AG09319 (cell line): ENCODE measurements at regions not wholly inside any gene's neighbourhood (a gene's known extent, or its start where the extent isn't known, plus 50 kb on each side); places are given as distances from the start of the nearest gene placed in this dataset.

Experiments
- DNase-seq: peaks from one replicate; pipeline ENCODE4 v3.0.0-alpha.2; 2010; ENCODE audit warnings: low read depth; ENCODE audit errors: extremely low read depth
- TF ChIP-seq, protein P1 (sequence below): IDR thresholded peaks from 2 replicates; pipeline ENCODE4 v1.5.1; 2011; ENCODE audit warnings: low read depth, mild to moderate bottlenecking, inconsistent platforms, low read length, moderate library complexity

DNA sequence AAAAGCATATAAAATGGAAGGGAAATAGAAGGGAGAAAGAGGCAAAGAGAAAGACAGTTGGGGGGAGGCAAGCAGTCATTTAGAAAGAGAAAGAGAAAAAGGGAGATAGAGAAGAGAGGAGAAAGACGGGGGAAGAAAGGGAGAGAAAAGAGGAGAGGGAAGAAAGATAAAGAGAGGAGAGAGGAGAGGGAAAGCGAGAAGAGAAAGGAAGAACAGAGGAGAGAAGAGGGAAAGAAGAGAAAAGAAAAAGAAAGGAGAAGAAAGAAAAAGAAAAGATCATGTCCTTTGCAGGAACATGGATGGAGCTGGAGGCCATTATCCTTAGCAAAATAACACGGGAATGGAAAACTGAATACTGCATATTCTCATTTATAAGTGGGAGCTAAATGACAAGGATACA, 247.7 kb downstream of the MIAT start:
- TF ChIP-seq, protein P1, sequence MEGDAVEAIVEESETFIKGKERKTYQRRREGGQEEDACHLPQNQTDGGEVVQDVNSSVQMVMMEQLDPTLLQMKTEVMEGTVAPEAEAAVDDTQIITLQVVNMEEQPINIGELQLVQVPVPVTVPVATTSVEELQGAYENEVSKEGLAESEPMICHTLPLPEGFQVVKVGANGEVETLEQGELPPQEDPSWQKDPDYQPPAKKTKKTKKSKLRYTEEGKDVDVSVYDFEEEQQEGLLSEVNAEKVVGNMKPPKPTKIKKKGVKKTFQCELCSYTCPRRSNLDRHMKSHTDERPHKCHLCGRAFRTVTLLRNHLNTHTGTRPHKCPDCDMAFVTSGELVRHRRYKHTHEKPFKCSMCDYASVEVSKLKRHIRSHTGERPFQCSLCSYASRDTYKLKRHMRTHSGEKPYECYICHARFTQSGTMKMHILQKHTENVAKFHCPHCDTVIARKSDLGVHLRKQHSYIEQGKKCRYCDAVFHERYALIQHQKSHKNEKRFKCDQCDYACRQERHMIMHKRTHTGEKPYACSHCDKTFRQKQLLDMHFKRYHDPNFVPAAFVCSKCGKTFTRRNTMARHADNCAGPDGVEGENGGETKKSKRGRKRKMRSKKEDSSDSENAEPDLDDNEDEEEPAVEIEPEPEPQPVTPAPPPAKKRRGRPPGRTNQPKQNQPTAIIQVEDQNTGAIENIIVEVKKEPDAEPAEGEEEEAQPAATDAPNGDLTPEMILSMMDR, result no peak
- no peak for DNase-seq

DNA sequence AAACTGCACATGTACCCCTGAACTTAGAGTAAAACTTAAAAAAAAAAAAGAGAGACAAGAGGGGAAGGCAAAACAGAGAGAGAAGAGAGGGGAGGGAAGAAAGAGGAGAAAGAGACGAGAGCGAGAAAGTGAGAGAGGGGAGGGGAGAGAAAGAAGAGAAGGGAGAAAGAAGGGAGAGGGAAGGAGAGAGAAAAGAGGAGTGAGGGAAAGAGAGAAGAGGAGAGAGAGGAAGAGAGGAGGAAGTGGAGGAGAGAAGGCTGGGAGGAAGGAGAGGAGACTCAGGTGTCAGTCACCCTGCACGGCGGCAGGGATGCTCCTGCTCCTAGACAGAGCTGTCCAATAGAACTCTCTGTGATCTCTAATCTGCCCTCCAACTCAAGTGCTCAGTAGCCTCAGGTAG, 248.3 kb downstream of the MIAT start:
- TF ChIP-seq, protein P1, result no peak
- no peak for DNase-seq

DNA sequence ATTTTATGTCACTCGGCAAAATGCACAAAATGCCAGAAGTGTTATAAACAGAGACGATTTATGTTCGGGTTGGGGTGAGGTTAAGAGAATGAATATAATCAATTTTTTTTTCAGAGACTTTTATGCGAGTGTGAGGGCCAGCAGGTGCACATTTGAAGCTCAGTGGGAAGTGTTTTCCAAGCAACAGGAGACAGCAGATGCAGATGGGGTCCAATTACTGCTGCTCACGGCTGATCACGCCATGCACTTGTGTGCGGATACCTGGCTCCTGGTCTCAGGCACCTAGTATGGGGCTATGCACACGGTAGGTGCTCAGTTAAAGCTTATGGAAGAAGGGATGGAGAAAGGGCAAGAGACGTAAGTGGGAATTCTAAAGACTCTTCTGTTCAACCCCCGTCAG, 249.1 kb downstream of the MIAT start:
- TF ChIP-seq, protein P1, result no peak

DNA sequence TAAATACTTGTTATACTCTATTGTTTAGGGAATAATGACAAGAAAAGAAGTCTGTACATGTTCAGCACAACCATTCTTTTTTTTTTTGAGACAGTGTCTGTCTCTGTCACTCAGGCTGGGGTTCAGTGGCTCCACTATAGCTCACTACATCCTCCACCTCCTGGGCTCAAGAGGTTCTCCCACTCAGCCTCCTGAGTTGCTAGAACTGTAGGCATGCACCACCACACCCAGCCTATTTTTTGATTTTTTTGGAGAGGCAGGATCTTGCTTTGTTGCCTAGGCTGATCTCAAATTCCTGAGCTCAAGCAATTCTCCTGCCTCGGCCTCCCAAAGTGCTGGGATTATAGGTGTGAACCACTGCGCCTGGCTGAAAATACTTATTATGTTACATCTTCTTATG, 250.0 kb downstream of the MIAT start:
- TF ChIP-seq, protein P1, result no peak
- no peak for DNase-seq

More for the DNA sequence above, 249.1 kb downstream of the MIAT start:
- DNase-seq, result no peak

DNA sequence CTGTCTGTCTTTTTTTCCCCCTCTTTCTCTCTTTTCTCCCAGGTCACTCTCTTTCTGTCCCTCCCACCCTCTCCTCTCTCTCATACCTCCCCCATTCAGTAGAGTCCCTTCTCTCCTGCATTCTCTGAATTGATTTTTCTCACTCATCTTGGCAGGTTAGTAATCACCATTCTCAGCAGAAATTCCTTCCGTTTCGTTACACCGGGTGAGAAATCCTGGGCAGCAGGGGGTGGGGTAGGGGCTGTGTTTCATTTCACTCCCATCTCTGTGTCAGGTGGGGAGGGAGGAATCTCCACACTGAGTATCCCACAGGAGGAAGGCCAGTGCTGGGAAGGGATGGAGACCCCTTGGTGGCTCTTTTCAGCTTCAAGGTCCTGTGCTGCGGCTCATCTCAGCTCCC, 253.5 kb downstream of the MIAT start:
- no peak for DNase-seq
- TF ChIP-seq, protein P1, result no peak

DNA sequence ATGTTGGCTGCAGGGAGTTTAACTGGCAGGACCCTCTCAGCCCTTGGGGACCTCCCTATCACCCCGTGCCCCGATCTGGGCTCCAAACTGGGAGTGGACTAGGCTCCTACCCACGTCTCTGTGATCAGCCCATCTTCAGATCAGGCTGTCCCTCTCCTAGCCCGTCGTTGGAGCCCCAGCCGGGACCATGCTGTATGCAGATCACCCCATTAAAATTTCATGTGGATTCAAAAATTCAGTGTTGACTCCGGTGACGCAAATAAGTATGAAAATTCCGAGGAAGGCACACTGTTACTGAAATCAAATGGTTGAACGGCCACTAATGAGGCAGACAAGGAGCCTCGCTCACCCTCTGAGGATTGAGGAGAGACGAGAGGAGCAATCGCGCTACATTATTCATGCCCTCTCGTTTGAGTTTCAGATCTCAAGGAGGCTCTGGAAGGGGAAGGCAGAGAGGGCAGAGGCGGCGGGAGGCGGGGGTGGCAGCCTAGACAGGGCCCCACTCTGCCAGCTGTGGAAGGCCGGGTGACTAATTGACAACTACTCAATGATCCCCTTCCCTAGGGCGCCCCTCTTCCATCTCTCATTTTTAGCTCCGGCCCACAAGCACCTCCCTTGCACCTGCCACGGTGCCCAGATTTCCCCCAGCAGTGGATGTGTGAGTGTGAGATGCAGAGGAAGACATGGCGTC, 255.4 kb downstream of the MIAT start:
- no peak for DNase-seq
- TF ChIP-seq, protein P1, result no peak

DNA sequence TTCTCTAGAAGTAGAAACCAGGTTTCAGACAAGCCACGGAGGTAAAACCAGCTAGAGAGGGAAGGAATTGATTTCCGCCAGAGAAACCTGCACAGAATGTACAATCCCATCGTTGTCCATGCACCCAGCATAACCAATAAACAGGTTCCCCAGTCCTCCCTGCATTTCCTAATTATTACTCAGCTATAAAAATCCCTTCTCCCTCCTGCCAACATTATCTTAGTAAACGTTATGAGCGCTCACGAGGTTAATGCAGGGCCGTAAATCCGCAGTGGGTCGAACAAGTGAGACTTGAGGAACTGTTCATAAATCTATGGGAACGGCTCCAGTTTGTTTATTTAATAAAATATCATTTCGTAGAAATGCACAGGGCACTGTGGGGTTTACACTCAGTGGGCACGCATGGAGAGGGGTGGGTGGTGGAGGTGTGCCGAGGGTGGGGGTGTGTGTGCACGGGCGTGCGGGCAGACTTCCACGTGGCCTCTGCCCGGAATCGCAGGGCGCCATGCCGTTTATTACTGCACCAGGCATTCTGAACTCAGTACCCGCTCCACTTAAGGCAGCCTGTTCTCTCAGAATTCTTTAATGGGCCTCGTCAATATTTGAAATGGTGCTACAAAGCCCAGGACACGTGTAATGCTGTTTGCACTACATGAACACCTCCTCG, 257.3 kb downstream of the MIAT start:
- no peak for DNase-seq
- TF ChIP-seq, protein P1, result no peak
